ENCODE measurements at regions not wholly inside any gene's neighbourhood (a gene's known extent, or its start where the extent isn't known, plus 50 kb on each side); places are given as distances from the start of the nearest gene placed in this dataset.

DNA sequence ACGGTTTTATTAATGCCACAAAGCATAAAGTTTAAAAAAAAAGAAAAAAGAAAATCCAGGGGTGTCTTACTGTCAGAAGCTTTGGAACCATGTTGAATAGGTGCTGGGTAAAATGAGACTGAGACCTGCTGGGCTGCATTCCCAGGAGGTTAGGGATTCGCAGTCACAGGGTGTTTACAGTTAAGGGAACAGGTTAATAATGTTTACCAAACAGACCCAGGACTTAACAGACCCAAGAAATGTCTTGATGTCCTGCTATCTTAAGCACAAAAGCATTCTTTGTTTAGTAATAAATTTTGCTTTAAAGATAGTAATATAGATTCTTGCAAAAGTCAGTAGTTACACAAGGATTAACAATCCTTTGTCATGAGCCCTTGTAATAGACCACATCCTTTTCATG lies 54.7 kb downstream of the OLFML3 start:
- TF ChIP-seq, protein P1, sequence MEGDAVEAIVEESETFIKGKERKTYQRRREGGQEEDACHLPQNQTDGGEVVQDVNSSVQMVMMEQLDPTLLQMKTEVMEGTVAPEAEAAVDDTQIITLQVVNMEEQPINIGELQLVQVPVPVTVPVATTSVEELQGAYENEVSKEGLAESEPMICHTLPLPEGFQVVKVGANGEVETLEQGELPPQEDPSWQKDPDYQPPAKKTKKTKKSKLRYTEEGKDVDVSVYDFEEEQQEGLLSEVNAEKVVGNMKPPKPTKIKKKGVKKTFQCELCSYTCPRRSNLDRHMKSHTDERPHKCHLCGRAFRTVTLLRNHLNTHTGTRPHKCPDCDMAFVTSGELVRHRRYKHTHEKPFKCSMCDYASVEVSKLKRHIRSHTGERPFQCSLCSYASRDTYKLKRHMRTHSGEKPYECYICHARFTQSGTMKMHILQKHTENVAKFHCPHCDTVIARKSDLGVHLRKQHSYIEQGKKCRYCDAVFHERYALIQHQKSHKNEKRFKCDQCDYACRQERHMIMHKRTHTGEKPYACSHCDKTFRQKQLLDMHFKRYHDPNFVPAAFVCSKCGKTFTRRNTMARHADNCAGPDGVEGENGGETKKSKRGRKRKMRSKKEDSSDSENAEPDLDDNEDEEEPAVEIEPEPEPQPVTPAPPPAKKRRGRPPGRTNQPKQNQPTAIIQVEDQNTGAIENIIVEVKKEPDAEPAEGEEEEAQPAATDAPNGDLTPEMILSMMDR (IDR thresholded peaks at IDR 0.05), result no peak
- TF ChIP-seq POLR2A (IDR thresholded peaks at IDR 0.05), result no peak
- TF ChIP-seq POLR2AphosphoS5 (IDR thresholded peaks at IDR 0.05), result no peak

Data from breast epithelium (tissue), 3 donors.